ENCODE measurements at regions not wholly inside any gene's neighbourhood (a gene's known extent, or its start where the extent isn't known, plus 50 kb on each side); places are given as distances from the start of the nearest gene placed in this dataset.

DNA sequence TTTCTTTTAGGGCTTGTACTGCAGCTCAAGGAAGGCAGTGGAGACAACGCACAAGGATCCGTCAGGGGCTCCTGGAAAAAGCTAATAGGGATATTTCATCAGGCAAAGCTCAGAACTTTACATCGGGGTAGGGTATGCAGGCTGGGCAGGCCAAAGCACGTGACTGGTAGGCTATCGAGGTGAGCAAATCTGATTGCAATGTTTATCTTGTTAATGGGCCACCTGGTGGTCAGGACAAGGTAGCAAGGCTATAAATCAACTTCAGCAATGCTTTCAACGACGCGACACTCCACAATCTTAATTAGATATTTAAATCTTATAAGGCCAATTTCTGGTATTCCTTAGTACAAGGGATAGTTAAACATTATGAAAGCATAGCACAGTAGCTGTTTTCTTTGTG is 1302.8 kb upstream of the EYS start:
- POLR2A ChIA-PET: no interaction called here
- Histone ChIP-seq H2AFZ (ENCODE audit: control insufficient read depth, low read depth, low read length) (no peak overlapping the region), H3K4me1 (ENCODE audit: control insufficient read depth, insufficient read depth, low read length) (no peaks in the 10 kb centered on the region), H3K36me3 (ENCODE audit: control insufficient read depth in 2 of 2, insufficient read depth in 2 of 2, low read length in 1 of 2) (no peaks in the 10 kb centered on the region), H3K9me3 (replicated peaks; ENCODE audit: control insufficient read depth, insufficient read depth, low read length) (no peaks in the 10 kb centered on the region), H4K20me1 (ENCODE audit: control insufficient read depth, insufficient read depth) (no peaks in the 10 kb centered on the region), H3K27me3 (replicated peaks in 1 of 2; ENCODE audit: control insufficient read depth in 2 of 2, insufficient read depth in 2 of 2, low read length in 1 of 2) (no peaks in the 10 kb centered on the region), H3K79me2 (ENCODE audit: control insufficient read depth, insufficient read depth, low read length) (no peaks in the 10 kb centered on the region), H3K4me3 (no peak overlapping the region), H3K4me2 (ENCODE audit: control insufficient read depth, insufficient read depth) (no peak overlapping the region), H3K27ac (ENCODE audit: control insufficient read depth, insufficient read depth) (no peak overlapping the region), H3K9ac (ENCODE audit: control insufficient read depth, insufficient read depth, low read length) (no peak overlapping the region)
- no peak for FAIRE-seq
- no peak for TF ChIP-seq BRCA1 (IDR thresholded peaks at IDR 0.05; ENCODE audit: low read depth, low read length)
- TF ChIP-seq BHLHE40 (IDR thresholded peaks at IDR 0.05; ENCODE audit: borderline replicate concordance in 1 of 2, low read depth in 2 of 2, low read length in 1 of 2): peak in 1 of 2 experiments; percentile 33; a peak in 1 of 4 replicates
- TF ChIP-seq MYC (IDR thresholded peaks at IDR 0.05; ENCODE audit: insufficient read depth, insufficient read length, insufficient replicate concordance, low read length, severe bottlenecking): no peak
- TF ChIP-seq, protein P1, sequence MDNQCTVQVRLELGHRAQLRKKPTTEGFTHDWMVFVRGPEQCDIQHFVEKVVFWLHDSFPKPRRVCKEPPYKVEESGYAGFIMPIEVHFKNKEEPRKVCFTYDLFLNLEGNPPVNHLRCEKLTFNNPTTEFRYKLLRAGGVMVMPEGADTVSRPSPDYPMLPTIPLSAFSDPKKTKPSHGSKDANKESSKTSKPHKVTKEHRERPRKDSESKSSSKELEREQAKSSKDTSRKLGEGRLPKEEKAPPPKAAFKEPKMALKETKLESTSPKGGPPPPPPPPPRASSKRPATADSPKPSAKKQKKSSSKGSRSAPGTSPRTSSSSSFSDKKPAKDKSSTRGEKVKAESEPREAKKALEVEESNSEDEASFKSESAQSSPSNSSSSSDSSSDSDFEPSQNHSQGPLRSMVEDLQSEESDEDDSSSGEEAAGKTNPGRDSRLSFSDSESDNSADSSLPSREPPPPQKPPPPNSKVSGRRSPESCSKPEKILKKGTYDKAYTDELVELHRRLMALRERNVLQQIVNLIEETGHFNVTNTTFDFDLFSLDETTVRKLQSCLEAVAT (IDR thresholded peaks at IDR 0.05): no peak
- no peak for TF ChIP-seq ZNF207 (IDR thresholded peaks at IDR 0.05; ENCODE audit: borderline replicate concordance)
- TF ChIP-seq, protein P2, sequence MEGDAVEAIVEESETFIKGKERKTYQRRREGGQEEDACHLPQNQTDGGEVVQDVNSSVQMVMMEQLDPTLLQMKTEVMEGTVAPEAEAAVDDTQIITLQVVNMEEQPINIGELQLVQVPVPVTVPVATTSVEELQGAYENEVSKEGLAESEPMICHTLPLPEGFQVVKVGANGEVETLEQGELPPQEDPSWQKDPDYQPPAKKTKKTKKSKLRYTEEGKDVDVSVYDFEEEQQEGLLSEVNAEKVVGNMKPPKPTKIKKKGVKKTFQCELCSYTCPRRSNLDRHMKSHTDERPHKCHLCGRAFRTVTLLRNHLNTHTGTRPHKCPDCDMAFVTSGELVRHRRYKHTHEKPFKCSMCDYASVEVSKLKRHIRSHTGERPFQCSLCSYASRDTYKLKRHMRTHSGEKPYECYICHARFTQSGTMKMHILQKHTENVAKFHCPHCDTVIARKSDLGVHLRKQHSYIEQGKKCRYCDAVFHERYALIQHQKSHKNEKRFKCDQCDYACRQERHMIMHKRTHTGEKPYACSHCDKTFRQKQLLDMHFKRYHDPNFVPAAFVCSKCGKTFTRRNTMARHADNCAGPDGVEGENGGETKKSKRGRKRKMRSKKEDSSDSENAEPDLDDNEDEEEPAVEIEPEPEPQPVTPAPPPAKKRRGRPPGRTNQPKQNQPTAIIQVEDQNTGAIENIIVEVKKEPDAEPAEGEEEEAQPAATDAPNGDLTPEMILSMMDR (IDR thresholded peaks at IDR 0.05 in 2 of 3, conservative IDR thresholded peaks at IDR 0.05 in 1 of 3; ENCODE audit: control insufficient read depth in 2 of 3, extremely low read depth in 1 of 3, insufficient read depth in 1 of 3, low read depth in 3 of 3, low read length in 3 of 3): peak in 2 of 3 experiments; percentile 1 to 23; a peak in 2 of 6 replicates
- no peak for TF ChIP-seq IKZF1 (conservative IDR thresholded peaks at IDR 0.05)
- no peak for TF ChIP-seq RB1 (IDR thresholded peaks at IDR 0.05; ENCODE audit: borderline replicate concordance)
- TF ChIP-seq TCF7 (IDR thresholded peaks at IDR 0.05; ENCODE audit: borderline replicate concordance): no peak
- no peak for TF ChIP-seq CHD2 (IDR thresholded peaks at IDR 0.05; ENCODE audit: borderline replicate concordance, low read depth, low read length)
- TF ChIP-seq RCOR1 (conservative IDR thresholded peaks at IDR 0.05; ENCODE audit: low read depth, low read length): no peak
- TF ChIP-seq MEF2B (IDR thresholded peaks at IDR 0.05; ENCODE audit: partially characterized antibody, poor library complexity, severe bottlenecking): no peak
- TF ChIP-seq POLR2A (IDR thresholded peaks at IDR 0.05; ENCODE audit: low read depth, low read length): no peak
- TF ChIP-seq CREM (IDR thresholded peaks at IDR 0.05; ENCODE audit: low read depth): no peak
- 51% methylated on average over 8 of the region's 8 CpGs for WGBS (ENCODE audit: insufficient coverage, insufficient replicate concordance, low lambda C conversion rate, missing lambda C conversion rate)
- ATAC-seq: peak; percentile 54; the same call in 2 of the 3 replicates
- intact Hi-C loops (cut with micrococcal nuclease; ENCODE audit: unreplicated experiment) (no loop called here), in situ Hi-C loops (cut with MboI) (no loop called here)
- BruUV-seq (replicated peaks): no TSS peak
- RAD21 ChIA-PET (ENCODE audit: unreplicated experiment): no interaction called here
- CTCF ChIA-PET: interaction anchor here (0.6 to 1.1 kb wide), 2 partner anchors 83 to 856 kb away, joined by 3 to 4 read pairs; no protein-coding TSS in a partner anchor
- SMC1A ChIA-PET (ENCODE audit: uncharacterized antibody, unreplicated experiment): no interaction called here
- no peak for DNase-seq (ENCODE audit: low read depth, low spot score)
